GM18499 (cell line): ENCODE measurements at regions not wholly inside any gene's neighbourhood (a gene's known extent, or its start where the extent isn't known, plus 50 kb on each side); places are given as distances from the start of the nearest gene placed in this dataset.
"Not testable (repeated sequence)": the region's sequence is repeated elsewhere in the genome, so short reads cannot be mapped to it uniquely, and the experiment has no call there.

ENCODE experiments used
- ATAC-seq: cut with Tn5 transposase; IDR thresholded peaks from one replicate; pipeline ENCODE4 v1.9.1; 2021; ENCODE audit warnings: moderate number of reproducible peaks; ENCODE audit not compliant: insufficient read depth, unreplicated experiment

DNA sequence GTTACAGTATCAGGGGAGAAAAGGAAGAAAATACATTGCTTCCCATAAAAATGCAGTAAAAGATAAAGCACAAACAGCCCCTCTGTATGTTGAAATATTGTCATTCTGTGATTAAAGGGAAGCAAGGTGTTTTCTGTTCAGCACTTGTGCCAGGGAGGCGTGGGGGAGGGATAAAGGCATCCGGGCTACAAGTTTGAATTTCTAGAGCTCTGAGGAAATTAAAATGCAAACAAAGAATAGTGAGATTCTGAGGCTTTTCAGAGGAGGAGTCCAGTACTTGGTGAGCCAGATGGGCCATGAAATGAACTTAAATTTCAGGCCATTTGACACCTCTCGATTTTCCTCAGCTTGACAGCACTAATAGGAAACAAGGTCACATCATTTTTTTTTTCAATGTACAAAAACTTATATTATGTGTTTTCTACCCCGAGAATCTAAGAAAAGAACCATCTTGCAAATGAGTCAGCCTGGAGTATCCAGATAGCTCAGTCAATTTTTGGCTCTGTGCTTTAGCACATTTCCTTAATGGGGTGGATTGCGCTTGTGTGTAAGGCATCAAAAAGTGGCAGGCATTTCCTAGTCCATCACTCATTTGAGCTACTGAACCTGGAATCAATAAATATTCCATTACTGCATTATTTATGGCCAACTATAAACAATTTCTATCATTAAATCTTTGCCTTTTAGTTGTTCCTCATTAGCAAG, 640.8 kb upstream of the TBL1XR1 start:
- no peak for ATAC-seq

DNA sequence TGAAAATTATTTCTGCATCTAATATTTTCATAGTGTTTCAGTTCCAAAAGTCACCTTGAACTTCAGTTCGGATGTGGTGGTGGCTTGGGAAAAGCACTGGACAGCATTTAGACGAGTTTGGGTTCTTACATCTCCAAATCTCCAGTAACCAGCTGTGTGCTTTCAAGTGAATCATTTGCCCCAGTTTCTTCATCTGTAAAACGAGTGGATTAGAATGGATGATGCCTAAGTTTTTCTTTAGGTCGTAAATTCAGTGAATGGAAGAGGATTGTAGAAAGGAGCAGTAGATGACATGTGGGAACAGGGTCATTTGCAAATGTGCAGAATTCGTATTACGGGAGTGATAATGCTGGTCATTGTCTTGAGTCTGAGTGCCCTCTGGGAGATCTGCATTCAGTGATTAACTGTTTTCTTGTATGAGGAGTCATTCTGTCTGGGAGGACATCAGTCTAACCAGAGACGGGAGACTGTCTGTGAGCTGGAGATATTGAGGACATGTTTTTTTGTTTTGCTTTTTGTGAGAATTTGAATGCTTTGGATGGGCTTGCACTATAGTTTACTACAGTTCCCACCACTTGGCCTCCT, 641.6 kb upstream of the TBL1XR1 start:
- no peak for ATAC-seq

DNA sequence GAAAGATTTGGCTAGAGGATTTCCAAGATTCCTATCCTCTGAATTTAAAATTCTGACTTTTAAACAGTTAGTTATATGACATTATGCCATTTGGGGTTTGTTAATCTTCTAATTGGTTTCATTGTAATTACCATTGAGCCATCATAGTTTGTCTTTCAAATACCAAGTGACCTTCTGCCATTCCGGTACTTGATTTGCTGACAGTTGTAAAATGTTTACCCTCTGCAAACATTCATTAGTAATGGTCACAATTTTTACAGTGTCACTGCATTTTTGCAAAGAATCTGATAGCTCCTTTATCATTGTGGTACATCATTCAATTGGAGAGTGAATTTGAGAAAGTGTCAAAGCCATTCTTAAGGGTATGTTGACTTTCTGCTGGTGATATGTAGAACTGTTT, 645.0 kb upstream of the TBL1XR1 start:
- no peak for ATAC-seq

GRCh38 chr3:177842743-177843734, 645.8 kb upstream of the TBL1XR1 start:
- no peak for ATAC-seq

GRCh38 chr3:177852001-177852807, 654.9 kb upstream of the TBL1XR1 start:
- no peak for ATAC-seq

DNA sequence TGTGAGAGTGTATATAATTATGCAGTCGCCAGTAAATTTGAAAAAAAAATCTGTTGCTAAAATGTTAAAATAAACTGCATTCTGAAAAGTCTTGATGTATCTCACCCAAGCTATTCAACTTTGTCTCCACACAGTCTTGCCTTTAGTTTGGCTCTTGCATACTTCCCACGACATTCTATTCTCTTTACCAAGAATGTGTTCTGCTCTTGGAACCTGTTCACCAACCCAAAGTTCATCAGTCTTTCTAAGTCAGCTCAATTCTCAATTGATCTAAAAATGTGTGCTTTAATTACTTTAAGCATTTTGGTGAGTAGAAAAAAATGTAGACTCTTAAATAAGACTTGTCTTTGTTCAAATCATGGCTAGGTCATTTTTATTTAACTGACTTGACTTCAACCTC, 657.7 kb upstream of the TBL1XR1 start:
- ATAC-seq: no peak

GRCh38 chr3:177860184-177860583, 662.9 kb upstream of the TBL1XR1 start:
- no peak for ATAC-seq

DNA sequence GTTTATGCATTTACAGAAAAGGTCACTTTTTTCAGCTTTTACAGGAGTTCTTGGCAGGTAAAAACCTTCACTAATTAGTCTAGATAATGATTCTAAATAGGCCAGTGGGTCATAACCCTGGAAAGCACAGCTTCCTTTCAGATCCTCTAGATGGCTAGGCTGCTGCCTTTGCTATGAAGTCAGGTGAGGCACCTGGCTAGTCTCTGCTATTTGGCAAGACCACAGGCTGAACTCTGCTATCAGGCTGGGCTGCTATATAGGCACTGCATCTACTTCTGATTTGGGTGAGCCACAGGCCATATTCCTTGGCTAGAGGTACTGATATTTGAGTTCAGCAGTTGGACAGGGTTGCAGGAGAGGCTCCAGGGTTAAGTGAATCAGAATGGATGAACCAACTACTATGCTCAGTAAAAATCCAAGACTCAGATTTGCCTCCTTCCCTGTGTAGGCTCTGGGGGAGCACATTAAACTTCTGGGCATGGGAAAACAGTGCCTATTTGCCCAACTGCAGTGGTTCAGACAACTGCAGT, 665.7 kb upstream of the TBL1XR1 start:
- no peak for ATAC-seq

- ATAC-seq: not testable (repeated sequence)
These were observed 665.0 kb upstream of the KCNMB2 start for GRCh38 chr3:177871267-177871666.

DNA sequence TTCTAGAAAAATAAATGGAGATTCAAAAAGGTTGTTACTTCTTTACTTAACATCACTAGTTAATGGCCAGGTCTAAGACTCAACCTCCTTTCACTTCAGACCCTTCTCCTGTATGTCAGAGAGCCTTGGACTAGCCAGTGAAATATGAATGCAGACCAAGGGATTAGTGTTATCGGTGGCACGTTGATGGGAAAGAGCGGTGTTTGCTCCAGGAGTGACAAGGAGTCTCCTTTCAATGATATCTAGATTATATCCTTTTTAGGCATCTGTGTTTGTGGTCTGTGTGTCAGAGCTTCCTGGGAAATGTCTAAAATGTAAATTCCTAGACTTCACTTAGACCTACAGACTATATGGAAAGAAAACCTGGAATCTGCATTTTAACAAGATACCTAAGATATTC, 658.0 kb upstream of the KCNMB2 start:
- no peak for ATAC-seq

- ATAC-seq: no peak
These were observed 657.3 kb upstream of the KCNMB2 start for GRCh38 chr3:177878957-177879356.

DNA sequence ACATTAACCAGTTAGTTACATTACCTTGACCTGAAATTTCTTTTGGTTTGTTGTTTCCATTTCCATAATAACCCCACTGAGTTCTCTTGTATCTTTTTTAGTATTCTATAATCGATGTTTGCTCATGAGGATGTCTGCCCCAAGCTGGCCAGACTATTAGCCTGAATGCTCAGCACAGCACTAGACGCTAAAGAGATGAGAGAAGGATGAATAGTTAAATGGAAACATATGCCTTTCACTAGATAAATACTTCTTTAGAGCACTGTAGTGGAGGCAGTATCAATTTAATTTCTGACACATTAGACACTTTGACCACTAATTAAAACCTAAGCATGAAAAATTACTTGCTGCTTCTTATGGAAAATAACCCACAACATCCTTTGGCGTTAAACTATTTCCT, 654.9 kb upstream of the KCNMB2 start:
- no peak for ATAC-seq

DNA sequence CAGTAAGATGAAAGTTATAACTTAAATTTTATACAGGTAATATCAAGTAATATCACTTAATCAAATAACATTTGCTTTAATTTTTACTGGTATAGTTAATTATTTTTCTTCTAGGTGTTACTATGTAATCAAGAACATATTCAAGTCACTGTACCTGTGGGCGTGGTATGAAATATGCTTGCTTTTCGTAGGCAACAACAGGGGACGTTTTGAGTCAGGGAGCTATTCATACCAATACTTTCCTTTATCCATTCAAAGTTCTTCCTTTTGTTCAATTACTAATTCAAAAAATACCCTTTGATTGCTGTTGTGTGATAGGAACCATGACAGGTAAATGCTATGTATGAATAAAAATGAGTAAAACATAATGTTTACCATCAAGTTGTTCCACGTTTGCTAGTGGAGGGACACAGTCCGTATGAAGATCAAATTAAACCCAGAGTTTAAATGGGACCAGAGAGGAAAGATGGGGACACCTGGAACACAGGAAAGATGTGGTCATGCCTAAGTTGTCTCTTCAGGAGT, 654.0 kb upstream of the KCNMB2 start:
- ATAC-seq: no peak

- no peak for ATAC-seq
These were observed 653.1 kb upstream of the KCNMB2 start for GRCh38 chr3:177883091-177883490.

- no peak for ATAC-seq
These were observed 652.3 kb upstream of the KCNMB2 start for GRCh38 chr3:177883957-177884356.

- ATAC-seq: no peak
These were observed 651.2 kb upstream of the KCNMB2 start for GRCh38 chr3:177885063-177885462.

DNA sequence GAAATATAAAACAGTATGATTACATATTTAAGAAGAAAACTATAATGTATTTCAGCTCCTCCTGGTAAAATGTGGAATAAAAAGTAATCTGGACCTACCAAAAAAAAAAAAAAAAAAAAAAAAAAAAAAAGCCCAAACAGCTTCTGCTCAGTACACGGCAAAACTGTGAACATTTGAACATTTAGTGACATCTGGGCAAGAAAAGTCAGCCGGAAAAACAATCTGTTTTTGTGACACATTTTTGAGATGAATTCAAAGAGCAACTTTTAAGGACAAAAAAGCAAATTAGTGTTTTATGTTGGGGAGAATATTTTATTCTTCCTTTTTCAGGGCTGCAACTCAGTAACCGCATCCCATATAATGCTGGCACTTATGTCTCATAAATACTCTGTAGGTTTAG, 649.7 kb upstream of the KCNMB2 start:
- no peak for ATAC-seq

- ATAC-seq: peak; percentile 79
These were observed 648.8 kb upstream of the KCNMB2 start for GRCh38 chr3:177887475-177887874.

- ATAC-seq: no peak
These were observed 647.1 kb upstream of the KCNMB2 start for GRCh38 chr3:177889161-177889560.
